ENCODE measurements at regions not wholly inside any gene's neighbourhood (a gene's known extent, or its start where the extent isn't known, plus 50 kb on each side); places are given as distances from the start of the nearest gene placed in this dataset.

GRCh38 chr5:2696156-2696807 is 55.2 kb downstream of the IRX2 start:
- H3K4me3 ChIP-seq (ENCODE audit: low read length), result no peak overlapping the region
- no peak for TF ChIP-seq ZNF274 (IDR thresholded peaks at IDR 0.05; ENCODE audit: low read depth, low read length)

GRCh38 chr5:2695200-2695891 is 56.1 kb downstream of the IRX2 start:
- no peak for TF ChIP-seq ZNF274 (IDR thresholded peaks at IDR 0.05; ENCODE audit: low read depth, low read length)
- no peak overlapping the region for H3K4me3 ChIP-seq (ENCODE audit: low read length)

GRCh38 chr5:2691530-2691929 is 59.9 kb downstream of the IRX2 start:
- no peak for TF ChIP-seq ZNF274 (IDR thresholded peaks at IDR 0.05; ENCODE audit: low read depth, low read length)

GRCh38 chr5:2690293-2690692 is 61.2 kb downstream of the IRX2 start:
- no peak overlapping the region for H3K4me3 ChIP-seq (ENCODE audit: low read length)
- TF ChIP-seq ZNF274 (IDR thresholded peaks at IDR 0.05; ENCODE audit: low read depth, low read length), result no peak

More at GRCh38 chr5:2691530-2691929, 59.9 kb downstream of the IRX2 start:
- no peak overlapping the region for H3K4me3 ChIP-seq (ENCODE audit: low read length)

GRCh38 chr5:2688586-2688985 is 62.9 kb downstream of the IRX2 start:
- no peak overlapping the region for H3K4me3 ChIP-seq (ENCODE audit: low read length)
- TF ChIP-seq ZNF274 (IDR thresholded peaks at IDR 0.05; ENCODE audit: low read depth, low read length), result no peak

GRCh38 chr5:2687746-2688145 is 63.7 kb downstream of the IRX2 start:
- no peak for TF ChIP-seq ZNF274 (IDR thresholded peaks at IDR 0.05; ENCODE audit: low read depth, low read length)
- H3K4me3 ChIP-seq (ENCODE audit: low read length), result no peak overlapping the region

- TF ChIP-seq ZNF274 (IDR thresholded peaks at IDR 0.05; ENCODE audit: low read depth, low read length), result no peak
- no peak overlapping the region for H3K4me3 ChIP-seq (ENCODE audit: low read length)
These were observed 65.0 kb downstream of the IRX2 start for GRCh38 chr5:2686321-2687124.

GRCh38 chr5:2685651-2686272 is 65.7 kb downstream of the IRX2 start:
- no peak overlapping the region for H3K4me3 ChIP-seq (ENCODE audit: low read length)
- TF ChIP-seq ZNF274 (IDR thresholded peaks at IDR 0.05; ENCODE audit: low read depth, low read length), result no peak

GRCh38 chr5:2684606-2685005 is 66.9 kb downstream of the IRX2 start:
- no peak overlapping the region for H3K4me3 ChIP-seq (ENCODE audit: low read length)
- TF ChIP-seq ZNF274 (IDR thresholded peaks at IDR 0.05; ENCODE audit: low read depth, low read length), result no peak

GRCh38 chr5:2683720-2684119 is 67.8 kb downstream of the IRX2 start:
- no peak for TF ChIP-seq ZNF274 (IDR thresholded peaks at IDR 0.05; ENCODE audit: low read depth, low read length)
- no peak overlapping the region for H3K4me3 ChIP-seq (ENCODE audit: low read length)

- TF ChIP-seq ZNF274 (IDR thresholded peaks at IDR 0.05; ENCODE audit: low read depth, low read length), result no peak
- H3K4me3 ChIP-seq (ENCODE audit: low read length), result no peak overlapping the region
These were observed 70.0 kb downstream of the IRX2 start for GRCh38 chr5:2681476-2681875.

- H3K4me3 ChIP-seq (ENCODE audit: low read length), result no peak overlapping the region
- TF ChIP-seq ZNF274 (IDR thresholded peaks at IDR 0.05; ENCODE audit: low read depth, low read length), result no peak
These were observed 70.5 kb downstream of the IRX2 start for GRCh38 chr5:2680979-2681378.

- H3K4me3 ChIP-seq (ENCODE audit: low read length), result no peak overlapping the region
- no peak for TF ChIP-seq ZNF274 (IDR thresholded peaks at IDR 0.05; ENCODE audit: low read depth, low read length)
These were observed 73.8 kb downstream of the IRX2 start for GRCh38 chr5:2677689-2678088.

GRCh38 chr5:2675548-2675947 is 75.9 kb downstream of the IRX2 start:
- H3K4me3 ChIP-seq (ENCODE audit: low read length), result no peak overlapping the region
- no peak for TF ChIP-seq ZNF274 (IDR thresholded peaks at IDR 0.05; ENCODE audit: low read depth, low read length)

Measured in GM08714 (cell line).